Bronchial epithelial cell (primary cell): ENCODE measurements at regions not wholly inside any gene's neighbourhood (a gene's known extent, or its start where the extent isn't known, plus 50 kb on each side); places are given as distances from the start of the nearest gene placed in this dataset.
"Not testable (repeated sequence)": the region's sequence is repeated elsewhere in the genome, so short reads cannot be mapped to it uniquely, and the experiment has no call there.

Experiments used
- DNase-seq: peaks from one replicate; pipeline ENCODE4 v3.0.0-alpha.2; 2010; ENCODE audit warnings: low read depth
- FAIRE-seq: peaks from 2 replicates; lab custom pipeline; 2011; peaks lifted over from hg19 to GRCh38; lab: Jason Lieb, UNC
- H3K27me3 ChIP-seq: 2 replicates; pipeline ENCODE4 v1.5.1; 2011; ENCODE audit warnings: low read length; ENCODE audit not compliant: control insufficient read depth, insufficient read depth
- H3K36me3 ChIP-seq: 2 replicates; pipeline ENCODE4 v1.5.1; 2011; ENCODE audit warnings: low read length; ENCODE audit not compliant: control insufficient read depth, insufficient read depth
- H3K4me3 ChIP-seq: 2 replicates; pipeline ENCODE4 v1.5.1; 2011; ENCODE audit warnings: mild to moderate bottlenecking, low read depth, low read length, control low read depth
- TF ChIP-seq, protein P1 (sequence below): IDR thresholded peaks from 2 replicates; pipeline ENCODE4 v1.5.1; 2011; ENCODE audit warnings: mild to moderate bottlenecking, moderate library complexity, low read length, control low read depth, inconsistent platforms; ENCODE audit not compliant: insufficient read depth, severe bottlenecking

DNA sequence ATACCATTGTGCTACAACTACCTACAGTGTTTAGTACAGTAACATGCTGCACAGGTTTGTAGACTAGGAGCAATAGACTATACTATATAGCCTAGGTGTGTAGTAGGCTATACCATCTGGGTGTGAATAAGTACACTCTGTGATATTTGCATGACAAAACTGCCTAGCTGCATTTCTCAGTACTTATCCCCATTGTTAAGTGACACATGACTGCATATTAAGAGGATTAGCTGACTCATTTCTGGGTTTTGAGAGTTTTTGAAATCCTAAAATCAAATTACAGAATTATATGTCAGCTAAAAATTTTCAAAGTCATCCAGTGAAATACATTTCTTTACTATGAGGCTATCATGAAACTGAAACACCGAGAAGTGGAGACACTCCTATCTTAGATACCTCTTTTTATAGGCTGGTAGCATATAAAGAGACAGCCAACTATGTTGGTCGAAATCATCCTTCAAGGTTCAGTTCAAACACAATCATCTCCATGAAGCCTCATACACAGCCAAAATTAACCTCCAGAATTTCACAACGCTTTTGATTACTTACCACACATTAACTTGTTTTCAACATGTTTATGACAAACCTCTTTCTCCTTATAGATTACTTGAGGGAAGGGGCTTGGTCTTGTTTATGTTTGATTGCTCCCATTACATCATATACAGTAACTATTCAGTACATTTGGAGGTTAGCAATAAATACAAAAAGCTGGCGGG, 89.8 kb upstream of the ANK3 start:
- H3K4me3 ChIP-seq, result no peak overlapping the region
- no peaks in the 10 kb centered on the region for H3K27me3 ChIP-seq
- TF ChIP-seq, protein P1, sequence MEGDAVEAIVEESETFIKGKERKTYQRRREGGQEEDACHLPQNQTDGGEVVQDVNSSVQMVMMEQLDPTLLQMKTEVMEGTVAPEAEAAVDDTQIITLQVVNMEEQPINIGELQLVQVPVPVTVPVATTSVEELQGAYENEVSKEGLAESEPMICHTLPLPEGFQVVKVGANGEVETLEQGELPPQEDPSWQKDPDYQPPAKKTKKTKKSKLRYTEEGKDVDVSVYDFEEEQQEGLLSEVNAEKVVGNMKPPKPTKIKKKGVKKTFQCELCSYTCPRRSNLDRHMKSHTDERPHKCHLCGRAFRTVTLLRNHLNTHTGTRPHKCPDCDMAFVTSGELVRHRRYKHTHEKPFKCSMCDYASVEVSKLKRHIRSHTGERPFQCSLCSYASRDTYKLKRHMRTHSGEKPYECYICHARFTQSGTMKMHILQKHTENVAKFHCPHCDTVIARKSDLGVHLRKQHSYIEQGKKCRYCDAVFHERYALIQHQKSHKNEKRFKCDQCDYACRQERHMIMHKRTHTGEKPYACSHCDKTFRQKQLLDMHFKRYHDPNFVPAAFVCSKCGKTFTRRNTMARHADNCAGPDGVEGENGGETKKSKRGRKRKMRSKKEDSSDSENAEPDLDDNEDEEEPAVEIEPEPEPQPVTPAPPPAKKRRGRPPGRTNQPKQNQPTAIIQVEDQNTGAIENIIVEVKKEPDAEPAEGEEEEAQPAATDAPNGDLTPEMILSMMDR, result no peak
- DNase-seq, result peak; percentile 70
- H3K36me3 ChIP-seq, result no peaks in the 10 kb centered on the region
- no peak for FAIRE-seq

DNA sequence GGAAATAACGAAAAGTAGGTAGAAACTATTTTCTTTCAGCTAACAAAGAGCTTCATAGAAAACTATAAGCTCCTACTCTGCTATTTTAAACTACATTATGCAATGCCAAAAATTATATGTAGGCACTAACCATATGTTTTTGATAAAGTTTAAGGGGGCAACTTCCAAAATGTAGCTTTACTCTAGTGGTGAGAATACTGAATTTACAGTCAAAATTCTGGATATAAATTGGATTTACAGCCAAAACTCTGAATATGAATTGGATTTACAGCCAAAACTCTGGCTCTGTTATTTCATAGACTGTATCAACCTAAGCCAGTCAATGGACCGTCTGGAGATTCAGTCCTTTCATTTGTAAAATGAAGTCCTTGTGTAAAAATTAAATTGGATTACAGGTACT, 86.8 kb upstream of the ANK3 start:
- DNase-seq (no peak), FAIRE-seq (no peak)
- Histone ChIP-seq H3K36me3 (no peaks in the 10 kb centered on the region), H3K27me3 (no peaks in the 10 kb centered on the region), H3K4me3 (no peak overlapping the region)
- TF ChIP-seq, protein P1, result no peak

DNA sequence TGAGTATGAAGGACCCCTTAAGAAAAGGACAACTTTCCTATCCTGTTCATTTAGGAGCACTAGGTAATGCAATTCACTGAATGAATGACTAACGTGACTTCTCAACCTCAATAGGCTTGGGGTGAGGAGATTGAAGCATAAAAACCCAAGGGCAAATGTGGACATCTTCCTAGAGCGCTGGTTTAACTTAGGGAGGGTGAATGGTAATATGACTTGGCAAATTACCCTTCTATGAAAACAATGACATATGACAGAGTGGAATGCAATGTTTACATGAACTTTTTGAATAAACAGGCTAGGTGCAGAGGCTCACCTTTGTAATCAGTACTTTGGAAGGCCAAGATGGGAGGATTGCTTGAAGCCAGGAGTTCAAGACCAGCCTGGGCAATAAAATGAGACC, 83.9 kb upstream of the ANK3 start:
- DNase-seq (peak; percentile 91), FAIRE-seq (no peak)
- Histone ChIP-seq H3K27me3 (no peaks in the 10 kb centered on the region), H3K36me3 (no peaks in the 10 kb centered on the region), H3K4me3 (no peak overlapping the region)
- TF ChIP-seq, protein P1, result no peak

DNA sequence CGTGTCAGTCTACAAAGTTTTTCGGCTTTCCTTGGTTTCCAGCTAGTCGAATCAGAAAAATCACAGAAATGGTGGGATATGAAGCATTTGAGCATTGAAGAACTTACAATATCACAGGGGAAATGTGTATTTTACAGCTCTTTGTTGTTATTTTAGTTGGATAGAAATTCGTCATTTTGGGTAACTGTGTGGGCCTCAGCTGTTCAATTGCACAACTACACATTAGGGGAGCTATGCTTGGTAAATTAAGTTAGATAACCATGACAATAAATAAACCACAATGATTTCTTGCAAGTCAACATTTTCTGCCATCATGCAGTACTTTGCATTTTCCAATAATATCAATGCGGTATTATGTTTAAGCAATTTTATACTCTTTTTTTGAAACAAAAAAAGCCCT, 80.4 kb upstream of the ANK3 start:
- H3K27me3 ChIP-seq, result no peaks in the 10 kb centered on the region
- no peak for DNase-seq
- TF ChIP-seq, protein P1, result no peak
- no peak overlapping the region for H3K4me3 ChIP-seq
- FAIRE-seq, result no peak
- H3K36me3 ChIP-seq, result no peaks in the 10 kb centered on the region

DNA sequence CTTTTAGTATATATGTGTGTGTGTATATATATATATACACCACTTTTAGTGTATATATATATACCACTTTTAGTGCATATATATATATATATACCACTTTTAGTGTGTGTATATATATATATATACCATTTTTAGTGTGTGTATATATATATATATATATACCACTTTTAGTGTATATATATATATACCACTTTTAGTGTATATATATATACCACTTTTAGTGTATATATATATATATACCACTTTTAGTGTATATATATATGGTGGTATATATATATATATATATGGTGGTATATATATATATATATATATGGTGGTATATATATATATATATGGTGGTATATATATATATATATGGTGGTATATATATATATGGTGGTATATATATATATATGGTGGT, 79.5 kb upstream of the ANK3 start:
- not testable (repeated sequence) for H3K27me3 ChIP-seq, DNase-seq, H3K4me3 ChIP-seq, FAIRE-seq, H3K36me3 ChIP-seq

DNA sequence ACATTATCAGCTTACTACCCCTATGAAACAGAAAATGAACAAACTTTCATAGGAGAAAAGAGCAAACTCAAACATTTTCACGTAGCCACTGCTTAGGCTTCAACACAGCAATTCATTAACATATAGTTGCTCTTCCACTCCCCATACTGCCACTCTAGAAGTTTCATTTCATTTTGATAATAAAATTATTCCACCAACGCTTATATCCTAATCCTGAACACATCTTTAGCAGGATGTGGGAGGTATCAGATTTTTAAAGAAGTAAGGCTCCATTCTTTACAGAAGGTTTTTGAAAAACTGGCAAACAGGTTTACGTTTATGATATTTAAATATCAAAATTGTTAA, 77.5 kb upstream of the ANK3 start:
- Histone ChIP-seq H3K27me3 (no peaks in the 10 kb centered on the region), H3K4me3 (no peak overlapping the region), H3K36me3 (no peaks in the 10 kb centered on the region)
- no peak for FAIRE-seq
- TF ChIP-seq, protein P1, result no peak
- no peak for DNase-seq
